HFFc6 (cell line): ENCODE measurements at regions not wholly inside any gene's neighbourhood (a gene's known extent, or its start where the extent isn't known, plus 50 kb on each side); places are given as distances from the start of the nearest gene placed in this dataset.

ENCODE experiments used
- DNase-seq: peaks from one replicate; pipeline ENCODE4 v3.0.0-alpha.2; 2018
- H3K27ac Mint-ChIP-seq: 2 replicates; pipeline ENCODE4 v1.8.0; 2020; ENCODE audit warnings: mild to moderate bottlenecking, mixed read lengths
- H3K27me3 Mint-ChIP-seq: 2 replicates; pipeline ENCODE4 v1.8.0; 2021; ENCODE audit warnings: mild to moderate bottlenecking, moderate library complexity, mixed read lengths; ENCODE audit not compliant: insufficient read depth
- H3K36me3 Mint-ChIP-seq: 2 replicates; pipeline ENCODE4 v1.8.0; 2021; ENCODE audit warnings: low read depth, mixed read lengths
- H3K4me1 Mint-ChIP-seq: 2 replicates; pipeline ENCODE4 v1.8.0; 2020; ENCODE audit warnings: low read depth, mixed read lengths
- H3K4me3 Mint-ChIP-seq: 2 replicates; pipeline ENCODE4 v1.8.0; 2020; ENCODE audit warnings: mild to moderate bottlenecking, moderate library complexity, mixed read lengths
- H3K9me3 Mint-ChIP-seq: 2 replicates; pipeline ENCODE4 v1.8.0; 2020; ENCODE audit warnings: mild to moderate bottlenecking, mixed read lengths
- TF ChIP-seq, protein P1 (sequence below): fragments of 200-600 bp; sonication (generic); IDR thresholded peaks from 2 replicates; pipeline ENCODE4 v1.5.0; 2021; ENCODE audit warnings: antibody characterized with exemption, mild to moderate bottlenecking

DNA sequence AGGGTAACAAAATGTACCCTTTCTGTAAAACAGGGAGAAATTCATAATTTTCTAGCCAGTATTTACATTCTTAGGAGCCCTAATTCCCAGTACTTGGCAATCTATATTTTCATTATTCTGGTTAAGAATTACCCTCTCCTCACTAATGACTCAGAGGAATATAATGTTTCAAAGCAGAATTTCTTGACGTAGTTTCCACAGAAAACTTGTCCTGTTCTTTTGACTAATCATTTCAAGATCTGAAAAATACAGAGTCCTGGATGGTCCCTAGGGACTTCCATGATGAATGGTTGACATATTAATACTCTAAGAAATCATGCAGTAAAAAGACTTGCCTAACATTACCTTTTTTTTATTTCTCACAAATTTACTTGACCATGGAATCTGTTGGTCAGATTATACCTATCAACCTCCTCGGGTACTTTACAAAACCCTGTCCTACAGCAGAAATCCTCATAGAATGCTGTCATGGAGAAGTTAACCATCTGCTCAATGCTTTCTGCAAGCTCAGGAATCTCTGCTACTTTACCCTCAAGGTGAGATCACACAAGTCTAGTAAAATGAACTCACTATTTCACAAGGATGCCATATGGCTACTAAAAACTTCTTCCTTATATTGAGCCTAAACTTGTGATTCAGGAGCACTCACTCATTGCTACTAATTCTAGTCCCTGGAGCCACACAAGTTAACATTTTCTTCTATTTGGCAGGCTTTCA, 202.1 kb upstream of the CNR1 start:
- peaks cover 13% of the 10 kb centered on the region for H3K9me3 Mint-ChIP-seq

DNA sequence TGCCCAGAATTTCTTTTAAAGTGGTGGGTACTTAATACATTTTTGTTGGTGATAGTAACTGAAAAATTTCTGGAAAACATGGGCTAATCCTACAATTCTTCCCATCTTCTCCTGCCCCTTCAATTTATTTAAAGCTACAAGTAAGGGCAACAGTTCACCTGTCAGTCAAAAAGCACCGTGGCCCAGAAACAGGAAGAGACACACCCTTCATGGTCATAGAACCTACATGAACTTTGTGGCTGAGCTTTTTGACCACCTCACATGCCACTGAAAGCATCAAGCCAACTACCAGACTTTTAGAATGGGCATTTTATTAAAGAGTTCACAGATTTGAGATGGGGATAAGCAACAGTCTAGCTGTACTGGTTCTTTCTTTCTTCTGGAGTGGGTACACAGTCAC, 201.1 kb upstream of the CNR1 start:
- Mint-ChIP-seq H3K4me3 (no peak overlapping the region), H3K27ac (no peak overlapping the region), H3K36me3 (no peaks in the 10 kb centered on the region), H3K27me3 (peaks cover 2% of the 10 kb centered on the region; the same call in 1 of the 2 replicates), H3K9me3 (peaks cover 13% of the 10 kb centered on the region), H3K4me1 (no peaks in the 10 kb centered on the region)
- TF ChIP-seq, protein P1, sequence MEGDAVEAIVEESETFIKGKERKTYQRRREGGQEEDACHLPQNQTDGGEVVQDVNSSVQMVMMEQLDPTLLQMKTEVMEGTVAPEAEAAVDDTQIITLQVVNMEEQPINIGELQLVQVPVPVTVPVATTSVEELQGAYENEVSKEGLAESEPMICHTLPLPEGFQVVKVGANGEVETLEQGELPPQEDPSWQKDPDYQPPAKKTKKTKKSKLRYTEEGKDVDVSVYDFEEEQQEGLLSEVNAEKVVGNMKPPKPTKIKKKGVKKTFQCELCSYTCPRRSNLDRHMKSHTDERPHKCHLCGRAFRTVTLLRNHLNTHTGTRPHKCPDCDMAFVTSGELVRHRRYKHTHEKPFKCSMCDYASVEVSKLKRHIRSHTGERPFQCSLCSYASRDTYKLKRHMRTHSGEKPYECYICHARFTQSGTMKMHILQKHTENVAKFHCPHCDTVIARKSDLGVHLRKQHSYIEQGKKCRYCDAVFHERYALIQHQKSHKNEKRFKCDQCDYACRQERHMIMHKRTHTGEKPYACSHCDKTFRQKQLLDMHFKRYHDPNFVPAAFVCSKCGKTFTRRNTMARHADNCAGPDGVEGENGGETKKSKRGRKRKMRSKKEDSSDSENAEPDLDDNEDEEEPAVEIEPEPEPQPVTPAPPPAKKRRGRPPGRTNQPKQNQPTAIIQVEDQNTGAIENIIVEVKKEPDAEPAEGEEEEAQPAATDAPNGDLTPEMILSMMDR = no peak
- no peak for DNase-seq

More for the DNA sequence above, 202.1 kb upstream of the CNR1 start:
- Mint-ChIP-seq H3K27me3 (peaks cover 2% of the 10 kb centered on the region; the same call in 1 of the 2 replicates), H3K4me3 (no peak overlapping the region), H3K36me3 (no peaks in the 10 kb centered on the region), H3K4me1 (no peaks in the 10 kb centered on the region), H3K27ac (no peak overlapping the region)
- DNase-seq = no peak
- TF ChIP-seq, protein P1 = no peak

DNA sequence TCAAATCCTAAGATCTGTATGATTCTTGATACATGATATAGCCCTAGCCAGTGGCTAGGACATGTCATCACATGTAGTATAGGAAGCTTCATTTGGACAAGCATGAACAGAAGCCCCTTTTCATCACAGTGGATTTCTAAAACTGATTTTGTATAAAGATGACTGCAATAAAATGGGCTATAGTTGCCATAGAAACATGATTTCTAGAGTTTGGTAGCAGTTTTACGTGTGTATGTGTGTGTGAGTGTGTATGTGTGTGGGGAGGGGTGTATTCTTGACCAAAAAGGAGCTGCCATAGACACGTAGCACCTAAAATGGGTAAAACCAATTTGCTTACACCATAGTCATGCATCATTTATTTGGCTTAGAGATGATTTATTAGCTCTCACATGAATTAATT, 200.5 kb upstream of the CNR1 start:
- H3K27me3 Mint-ChIP-seq = peaks cover 2% of the 10 kb centered on the region; the same call in 1 of the 2 replicates
- no peak overlapping the region for H3K4me3 Mint-ChIP-seq
- no peak overlapping the region for H3K27ac Mint-ChIP-seq
- H3K36me3 Mint-ChIP-seq = no peaks in the 10 kb centered on the region
- no peaks in the 10 kb centered on the region for H3K4me1 Mint-ChIP-seq
- no peak for DNase-seq
- TF ChIP-seq, protein P1 = no peak
- H3K9me3 Mint-ChIP-seq = peaks cover 13% of the 10 kb centered on the region

DNA sequence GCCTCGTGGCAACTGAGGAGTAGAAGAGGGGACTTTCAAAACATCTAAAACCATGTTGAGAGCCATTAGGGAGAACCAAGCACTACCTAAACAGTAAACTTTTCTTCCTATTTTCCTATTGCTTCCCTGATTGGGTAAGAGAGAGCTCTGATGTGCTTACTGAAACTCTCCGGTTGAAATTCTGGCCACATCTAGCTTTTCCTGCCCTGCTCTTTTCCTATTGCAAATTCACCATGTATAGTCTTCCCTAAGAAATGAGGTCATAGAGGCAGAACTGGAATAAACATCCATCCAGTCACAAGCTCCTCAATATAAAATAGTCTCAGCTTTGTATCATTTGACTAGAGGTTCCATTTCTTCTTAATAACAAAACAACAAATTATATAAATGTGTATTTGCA, 199.5 kb upstream of the CNR1 start:
- no peaks in the 10 kb centered on the region; the same call in 1 of the 2 replicates for H3K4me1 Mint-ChIP-seq
- DNase-seq = no peak
- no peaks in the 10 kb centered on the region for H3K36me3 Mint-ChIP-seq
- TF ChIP-seq, protein P1 = no peak
- H3K4me3 Mint-ChIP-seq = no peak overlapping the region
- no peak overlapping the region for H3K27ac Mint-ChIP-seq
- H3K27me3 Mint-ChIP-seq = no peaks in the 10 kb centered on the region; the same call in 1 of the 2 replicates
- peaks cover 16% of the 10 kb centered on the region for H3K9me3 Mint-ChIP-seq

DNA sequence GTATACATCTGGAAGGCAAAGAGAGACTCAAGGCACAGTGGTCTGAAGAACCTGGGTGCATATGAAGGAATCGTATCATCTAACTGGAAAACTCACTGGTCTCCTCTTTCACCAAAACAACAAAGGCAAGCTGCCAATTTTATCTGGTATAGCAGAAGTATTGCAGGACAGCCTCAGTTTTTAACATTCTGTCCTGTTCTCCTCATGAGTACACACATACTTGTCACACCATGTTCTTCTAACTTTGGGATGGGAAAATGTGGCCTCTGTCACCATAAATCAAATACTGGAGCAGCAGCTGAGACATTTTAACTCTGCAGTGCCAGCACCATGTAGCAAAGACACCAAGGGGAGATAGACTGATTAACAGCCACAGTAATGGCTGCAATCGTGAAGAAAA, 199.1 kb upstream of the CNR1 start:
- Mint-ChIP-seq H3K27me3 (no peaks in the 10 kb centered on the region; the same call in 1 of the 2 replicates), H3K9me3 (peaks cover 18% of the 10 kb centered on the region), H3K27ac (no peak overlapping the region), H3K4me1 (no peaks in the 10 kb centered on the region; the same call in 1 of the 2 replicates), H3K36me3 (no peaks in the 10 kb centered on the region), H3K4me3 (no peak overlapping the region)
- DNase-seq = no peak
- TF ChIP-seq, protein P1 = no peak
